NCI-H510A treated with DMSO at 0.1 percent for 48 hours (cell line): ENCODE measurements at regions not wholly inside any gene's neighbourhood (a gene's known extent, or its start where the extent isn't known, plus 50 kb on each side); places are given as distances from the start of the nearest gene placed in this dataset.

Experiments used
- DNase-seq: peaks from one replicate; lab custom pipeline; 2025; lab: John Stamatoyannopoulos, UW

- DNase-seq, result no peak
Measured at GRCh38 chr1:101317590-101317989, 80.8 kb downstream of the S1PR1 start.

GRCh38 chr1:101323535-101323934 is 86.7 kb downstream of the S1PR1 start:
- no peak for DNase-seq

- DNase-seq, result no peak
Measured at GRCh38 chr1:101325144-101325543, 88.3 kb downstream of the S1PR1 start.

GRCh38 chr1:101330427-101331130 is 93.8 kb downstream of the S1PR1 start:
- no peak for DNase-seq

GRCh38 chr1:101331794-101332193 is 95.0 kb downstream of the S1PR1 start:
- DNase-seq, result no peak

GRCh38 chr1:101332633-101333032 is 95.8 kb downstream of the S1PR1 start:
- DNase-seq, result no peak

GRCh38 chr1:101333186-101333585 is 96.4 kb downstream of the S1PR1 start:
- DNase-seq, result no peak

- no peak for DNase-seq
Measured at GRCh38 chr1:101337968-101338367, 101.1 kb downstream of the S1PR1 start.

- no peak for DNase-seq
Measured at GRCh38 chr1:101338714-101339430, 102.1 kb downstream of the S1PR1 start.

- no peak for DNase-seq
Measured at GRCh38 chr1:101344745-101345144, 107.9 kb downstream of the S1PR1 start.

GRCh38 chr1:101346419-101346818 is 109.6 kb downstream of the S1PR1 start:
- no peak for DNase-seq

GRCh38 chr1:101356013-101356412 is 119.2 kb downstream of the S1PR1 start:
- DNase-seq, result no peak

- DNase-seq, result no peak
Measured at GRCh38 chr1:101356604-101357443, 120.0 kb downstream of the S1PR1 start.

GRCh38 chr1:101357444-101357986 is 120.7 kb downstream of the S1PR1 start:
- DNase-seq, result peak; percentile 83

GRCh38 chr1:101360506-101360905 is 123.7 kb downstream of the S1PR1 start:
- no peak for DNase-seq

GRCh38 chr1:101363891-101364318 is 127.1 kb downstream of the S1PR1 start:
- DNase-seq, result no peak

GRCh38 chr1:101364370-101365120 is 127.7 kb downstream of the S1PR1 start:
- no peak for DNase-seq

GRCh38 chr1:101365186-101365585 is 128.4 kb downstream of the S1PR1 start:
- DNase-seq, result no peak

- DNase-seq, result no peak
Measured at GRCh38 chr1:101365878-101366277, 129.1 kb downstream of the S1PR1 start.

GRCh38 chr1:101366513-101367215 is 129.8 kb downstream of the S1PR1 start:
- no peak for DNase-seq

GRCh38 chr1:101367630-101368029 is 130.8 kb downstream of the S1PR1 start:
- no peak for DNase-seq
